Right cardiac atrium (tissue), 5 donors: ENCODE measurements at regions not wholly inside any gene's neighbourhood (a gene's known extent, or its start where the extent isn't known, plus 50 kb on each side); places are given as distances from the start of the nearest gene placed in this dataset.
"Not testable (repeated sequence)": the region's sequence is repeated elsewhere in the genome, so short reads cannot be mapped to it uniquely, and the experiment has no call there.

Experiments used
- ATAC-seq, 2 donors: fragments of 200-7000 bp; cut with Tn5 transposase; one replicate each; pipeline versions ENCODE4 v1.8.0 to v1.9.1; 2020; ENCODE audit warnings: moderate library complexity in 2 of 2, mild to moderate bottlenecking in 1 of 2
- DNase-seq, 3 donors: peaks; one replicate each; pipeline ENCODE4 v3.0.0-alpha.2; 2020
- H3K27ac ChIP-seq: one replicate; pipeline ENCODE4 v1.5.1; 2013; ENCODE audit warnings: mild to moderate bottlenecking, low read length, control low read depth, moderate library complexity
- H3K27me3 ChIP-seq: one replicate; pipeline ENCODE4 v1.6.1; 2013; ENCODE audit not compliant: control insufficient read depth, insufficient read depth
- H3K4me1 ChIP-seq: one replicate; pipeline ENCODE4 v1.6.1; 2013; ENCODE audit warnings: low read length; ENCODE audit not compliant: control insufficient read depth, insufficient read depth
- H3K4me3 ChIP-seq: one replicate; pipeline ENCODE4 v1.5.1; 2013; ENCODE audit warnings: low read length, control low read depth
- H3K9me3 ChIP-seq: one replicate; pipeline ENCODE4 v1.6.1; 2013; ENCODE audit warnings: low read length; ENCODE audit not compliant: control insufficient read depth
- WGBS: extraction: QIAGEN DNeasy Blood & Tissue Kit; methylation state at CpG from one replicate; pipeline ENCODE4 v1.1.7; 2013; 5-methylcytosine and 5-hydroxymethylcytosine counted together
- intact Hi-C, 4 donors: fragments of 100-400 bp; cut with DNase I; formaldehyde crosslinking; loops; one replicate each; pipeline versions ENCODE4 v1.11.0 to v1.14.0; 2022 to 2023
- donor health status: healthy with polysubstance abuse.
- donor health status: DM: no; HTN: yes; CAD: no.
- donor health status: DM: no; HTN: no; CAD: no.
- donor health status: DM: no; HTN: yes; CAD: no; lungs with severe emphysema.
- donor health status: DM: yes; HTN: yes; CAD: no.

GRCh38 chr10:76631884-76632766 is 1005.5 kb downstream of the KCNMA1 start:
- no peak overlapping the region for H3K27ac ChIP-seq
- peak; percentile 72 to 83 for ATAC-seq
- no peaks in the 10 kb centered on the region for H3K9me3 ChIP-seq
- intact Hi-C loops: loop anchor here in 2 of 4 donors (5.0 to 10.0 kb wide), 2 partner anchors 263 to 270 kb away; no protein-coding TSS in a partner anchor
- peak; percentile 24 to 65 (median 46) for DNase-seq
- H3K4me3 ChIP-seq: no peak overlapping the region
- 28% methylated on average over 16 of the region's 16 CpGs for WGBS
- H3K27me3 ChIP-seq: no peaks in the 10 kb centered on the region
- no peaks in the 10 kb centered on the region for H3K4me1 ChIP-seq

GRCh38 chr10:76631036-76631670 is 1006.5 kb downstream of the KCNMA1 start:
- no peaks in the 10 kb centered on the region for H3K27me3 ChIP-seq
- no peaks in the 10 kb centered on the region for H3K4me1 ChIP-seq
- WGBS: 82% methylated on average over 5 of the region's 5 CpGs
- DNase-seq (no peak), ATAC-seq (no peak)
- H3K4me3 ChIP-seq: no peak overlapping the region
- H3K9me3 ChIP-seq: no peaks in the 10 kb centered on the region
- intact Hi-C loops: loop anchor here in 2 of 4 donors (5.0 to 10.0 kb wide), 2 partner anchors 264 to 271 kb away; no protein-coding TSS in a partner anchor
- H3K27ac ChIP-seq: no peak overlapping the region

GRCh38 chr10:76628801-76629200 is 1008.8 kb downstream of the KCNMA1 start:
- Histone ChIP-seq H3K27ac (no peak overlapping the region), H3K4me3 (no peak overlapping the region), H3K4me1 (no peaks in the 10 kb centered on the region), H3K9me3 (no peaks in the 10 kb centered on the region), H3K27me3 (no peaks in the 10 kb centered on the region)
- ATAC-seq (no peak), DNase-seq (no peak)
- intact Hi-C loops: no loop called here
- WGBS: 83% methylated on average over 1 of the region's 1 CpG

DNA sequence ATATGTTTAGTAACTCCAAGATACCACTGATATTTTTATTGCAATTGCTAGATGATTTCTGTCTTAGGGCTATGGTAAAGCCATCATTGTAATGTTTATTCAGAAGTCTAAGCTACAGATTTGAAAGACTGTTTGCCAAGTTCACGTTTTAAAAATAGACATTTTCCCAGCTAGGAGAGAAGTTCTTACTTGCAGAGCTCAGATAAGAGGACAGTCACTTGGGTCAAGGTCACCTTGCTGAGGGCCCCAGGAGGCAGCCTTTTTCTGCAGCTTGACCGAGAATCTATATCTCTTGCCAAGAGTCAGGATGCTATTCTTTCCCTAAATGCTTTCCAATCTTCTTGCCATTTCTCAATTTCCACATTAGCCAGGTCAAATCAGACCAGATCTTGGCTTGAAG is 1011.2 kb downstream of the KCNMA1 start:
- Histone ChIP-seq H3K4me1 (no peaks in the 10 kb centered on the region), H3K27ac (no peak overlapping the region), H3K4me3 (no peak overlapping the region), H3K9me3 (no peaks in the 10 kb centered on the region), H3K27me3 (no peaks in the 10 kb centered on the region)
- ATAC-seq (peak; percentile 38 to 64), DNase-seq (peak in 1 of 3 donors; percentile 52)
- intact Hi-C loops: no loop called here
- whole genome bisulfite sequencing: 15% methylated on average over 2 of the region's 2 CpGs

DNA sequence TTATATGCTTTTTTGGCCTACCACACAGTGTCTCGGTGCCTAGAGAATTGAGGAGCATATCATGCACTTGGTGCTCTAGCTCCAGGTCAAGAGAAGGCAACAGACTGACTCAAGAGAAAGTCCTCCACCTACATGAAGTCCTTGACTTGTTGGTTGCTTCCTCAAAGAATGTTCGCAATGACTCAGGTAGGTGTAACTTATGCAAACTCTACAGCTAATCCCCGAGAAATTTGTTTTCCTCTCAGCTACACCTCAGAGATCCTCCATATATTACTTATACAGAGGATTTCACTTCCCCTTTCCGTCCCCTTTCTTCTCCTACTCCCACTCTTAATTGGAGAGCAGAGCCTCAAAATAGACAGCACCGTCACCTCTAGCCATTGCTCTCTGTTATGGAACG is 1013.1 kb downstream of the KCNMA1 start:
- no peak overlapping the region for H3K4me3 ChIP-seq
- intact Hi-C loops: no loop called here
- no peaks in the 10 kb centered on the region for H3K27me3 ChIP-seq
- H3K4me1 ChIP-seq: no peaks in the 10 kb centered on the region
- 87% methylated on average over 6 of the region's 6 CpGs for WGBS
- H3K27ac ChIP-seq: no peak overlapping the region
- no peak for DNase-seq
- H3K9me3 ChIP-seq: no peaks in the 10 kb centered on the region
- no peak for ATAC-seq

DNA sequence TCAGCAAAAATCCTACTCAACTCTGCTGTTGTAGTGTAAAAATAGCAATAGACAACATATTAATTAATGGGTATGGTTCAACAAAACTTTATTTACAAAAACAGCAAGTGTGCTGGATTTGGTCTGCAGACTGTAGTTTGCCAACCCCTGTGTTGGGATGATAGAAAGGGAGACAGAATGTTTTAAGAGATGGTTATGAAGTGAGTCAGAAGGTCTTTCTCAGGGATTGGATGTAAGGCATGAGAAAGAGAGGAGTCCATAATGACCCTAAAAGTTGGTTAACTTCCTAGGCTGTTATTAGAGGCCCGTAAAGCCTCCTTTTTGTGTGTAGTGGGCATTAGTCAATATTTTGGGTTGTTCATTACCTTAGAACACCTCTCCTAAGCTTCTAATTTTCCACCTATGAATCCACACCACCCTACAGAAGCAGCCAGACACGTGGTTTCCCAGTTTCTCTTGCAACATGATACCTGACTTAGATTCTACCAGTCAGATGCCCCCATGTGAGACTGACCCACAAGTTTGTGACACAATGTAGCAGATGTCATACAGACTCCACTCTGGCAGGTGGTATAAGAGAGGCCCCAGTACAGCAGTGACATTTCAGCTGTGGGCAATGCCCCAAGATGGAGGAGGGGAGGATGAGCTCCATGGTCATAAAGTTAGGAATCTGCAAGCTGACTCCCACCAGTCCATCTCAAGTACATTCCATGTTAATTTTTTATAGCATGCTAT is 1015.6 kb downstream of the KCNMA1 start:
- WGBS: 60% methylated on average over 2 of the region's 2 CpGs
- intact Hi-C loops: no loop called here

DNA sequence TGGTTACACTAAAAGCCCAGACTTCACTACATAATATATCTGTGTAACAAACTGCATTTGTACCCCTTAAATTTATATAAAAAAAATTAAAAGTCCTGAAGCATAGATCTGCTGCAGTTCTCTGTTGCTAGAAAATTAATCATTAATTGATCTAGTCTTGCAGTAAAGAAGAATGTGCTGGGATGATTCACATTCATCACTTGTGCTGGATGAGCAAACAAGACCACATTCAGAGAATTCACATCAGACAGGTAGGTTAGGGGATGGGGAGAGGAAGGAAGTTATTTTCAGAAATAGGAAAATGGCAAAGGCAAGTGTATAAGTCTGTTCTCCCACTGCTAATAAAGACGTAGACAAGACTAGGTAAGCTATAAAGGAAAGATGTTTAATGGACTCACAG is 1019.0 kb downstream of the KCNMA1 start:
- no peaks in the 10 kb centered on the region for H3K27me3 ChIP-seq
- WGBS: 90% methylated on average over 1 of the region's 1 CpG
- no peak for DNase-seq

More for the DNA sequence above, 1015.6 kb downstream of the KCNMA1 start:
- ATAC-seq (no peak), DNase-seq (no peak)
- Histone ChIP-seq H3K27me3 (no peaks in the 10 kb centered on the region), H3K4me3 (no peak overlapping the region), H3K9me3 (no peaks in the 10 kb centered on the region), H3K27ac (no peak overlapping the region), H3K4me1 (no peaks in the 10 kb centered on the region)

GRCh38 chr10:76618171-76618570 is 1019.4 kb downstream of the KCNMA1 start:
- Histone ChIP-seq H3K27ac (no peak overlapping the region), H3K9me3 (no peaks in the 10 kb centered on the region), H3K4me1 (no peaks in the 10 kb centered on the region), H3K27me3 (no peaks in the 10 kb centered on the region), H3K4me3 (no peak overlapping the region)
- no peak for ATAC-seq
- intact Hi-C loops: no loop called here
- DNase-seq: no peak
- WGBS: 94% methylated on average over 2 of the region's 2 CpGs

More for the DNA sequence above, 1019.0 kb downstream of the KCNMA1 start:
- Histone ChIP-seq H3K9me3 (no peaks in the 10 kb centered on the region), H3K27ac (no peak overlapping the region), H3K4me3 (no peak overlapping the region), H3K4me1 (no peaks in the 10 kb centered on the region)
- no peak for ATAC-seq
- intact Hi-C loops: no loop called here

GRCh38 chr10:76616666-76617065 is 1020.9 kb downstream of the KCNMA1 start:
- intact Hi-C loops, H3K27ac ChIP-seq, H3K4me1 ChIP-seq, H3K4me3 ChIP-seq, H3K9me3 ChIP-seq, ATAC-seq, H3K27me3 ChIP-seq, DNase-seq: not testable (repeated sequence)

GRCh38 chr10:76615049-76615448 is 1022.6 kb downstream of the KCNMA1 start:
- Histone ChIP-seq H3K9me3 (no peaks in the 10 kb centered on the region), H3K27me3 (no peaks in the 10 kb centered on the region), H3K27ac (no peak overlapping the region), H3K4me3 (no peak overlapping the region), H3K4me1 (no peaks in the 10 kb centered on the region)
- no peak for ATAC-seq
- no peak for DNase-seq
- intact Hi-C loops: no loop called here
- 94% methylated on average over 1 of the region's 1 CpG for WGBS
